GM21447 (cell line): ENCODE measurements at regions not wholly inside any gene's neighbourhood (a gene's known extent, or its start where the extent isn't known, plus 50 kb on each side); places are given as distances from the start of the nearest gene placed in this dataset.
"Not testable (repeated sequence)": the region's sequence is repeated elsewhere in the genome, so short reads cannot be mapped to it uniquely, and the experiment has no call there.

Source experiments
- ATAC-seq: cut with Tn5 transposase; IDR thresholded peaks from one replicate; pipeline ENCODE4 v1.9.1; 2021; ENCODE audit not compliant: unreplicated experiment

DNA sequence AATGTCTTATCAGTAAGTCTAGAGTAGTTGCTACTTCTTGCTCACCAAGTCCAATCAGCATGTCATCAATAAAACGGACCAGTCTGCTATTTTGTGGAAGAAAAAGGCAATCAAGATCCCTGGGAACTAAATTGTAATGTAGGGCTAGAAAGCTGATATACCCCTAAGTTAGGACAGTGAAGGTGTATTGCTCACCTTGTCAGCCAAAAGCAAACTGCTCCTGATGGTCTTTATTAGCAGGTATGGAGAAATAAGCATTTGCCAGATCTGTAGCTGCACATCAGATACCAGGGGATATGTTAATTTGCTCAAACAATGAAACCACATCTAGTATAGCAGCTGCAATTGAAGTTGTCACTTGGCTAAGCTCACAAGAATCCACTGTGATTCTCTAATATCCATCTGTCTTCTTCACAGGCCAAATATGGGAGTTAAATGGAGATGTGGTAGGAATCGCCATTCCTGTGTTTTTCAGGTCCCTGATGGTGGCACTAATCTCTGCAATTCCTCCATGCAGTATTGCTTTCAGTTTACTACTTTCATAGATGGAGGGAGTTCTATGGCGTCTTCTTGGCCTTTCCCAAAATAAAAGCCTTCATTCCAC, 75.0 kb downstream of the TMEM237 start:
- ATAC-seq, result no peak

DNA sequence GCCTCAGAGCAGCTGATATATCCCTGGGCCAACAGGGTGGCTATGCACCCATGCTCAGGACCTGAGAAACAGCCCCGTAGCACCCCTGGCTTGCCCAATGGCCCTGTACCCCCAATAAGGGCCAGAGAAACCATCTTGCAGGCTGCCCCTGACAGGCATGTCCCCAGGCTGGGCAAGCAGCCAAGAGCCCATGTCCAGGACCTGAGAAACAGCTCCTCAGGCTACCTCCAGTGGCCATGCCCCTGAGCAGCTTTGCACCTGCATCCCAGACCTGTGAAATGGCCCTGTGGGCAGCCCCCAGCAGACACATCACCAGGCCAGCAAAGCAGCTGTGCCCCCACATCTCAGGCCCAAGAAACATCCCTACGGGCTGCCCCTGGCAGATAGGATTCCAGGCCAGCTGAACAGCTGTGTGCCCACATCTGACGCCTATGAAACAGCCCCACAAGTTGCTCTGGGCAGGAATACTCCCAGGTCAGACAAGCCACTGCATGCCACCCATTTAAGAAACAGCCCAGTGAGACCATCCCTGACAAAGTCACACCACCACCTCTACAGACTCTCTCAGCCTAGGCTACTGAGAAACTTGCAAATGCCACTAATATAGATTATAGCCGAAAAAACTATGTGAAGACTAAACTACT, 84.1 kb downstream of the TMEM237 start:
- ATAC-seq, result no peak

DNA sequence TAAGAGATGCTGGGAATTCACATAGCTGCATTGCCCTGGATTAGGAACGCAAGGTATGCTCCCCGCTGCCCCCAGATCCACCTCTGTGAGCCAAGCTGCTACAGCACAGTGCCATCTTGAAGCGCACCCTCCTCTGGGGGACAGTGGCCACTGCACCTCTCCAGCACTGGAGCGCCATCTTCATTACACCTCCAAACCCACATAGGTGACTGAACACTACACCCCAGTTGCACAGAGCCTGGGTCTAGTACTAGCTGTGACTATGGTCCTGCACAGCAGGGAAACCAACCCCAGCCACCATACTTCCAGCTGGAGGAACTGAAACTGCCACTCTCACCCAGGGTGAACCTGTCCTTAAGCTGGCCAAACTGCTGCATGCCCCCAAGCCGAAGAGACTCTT, 84.6 kb downstream of the TMEM237 start:
- no peak for ATAC-seq

DNA sequence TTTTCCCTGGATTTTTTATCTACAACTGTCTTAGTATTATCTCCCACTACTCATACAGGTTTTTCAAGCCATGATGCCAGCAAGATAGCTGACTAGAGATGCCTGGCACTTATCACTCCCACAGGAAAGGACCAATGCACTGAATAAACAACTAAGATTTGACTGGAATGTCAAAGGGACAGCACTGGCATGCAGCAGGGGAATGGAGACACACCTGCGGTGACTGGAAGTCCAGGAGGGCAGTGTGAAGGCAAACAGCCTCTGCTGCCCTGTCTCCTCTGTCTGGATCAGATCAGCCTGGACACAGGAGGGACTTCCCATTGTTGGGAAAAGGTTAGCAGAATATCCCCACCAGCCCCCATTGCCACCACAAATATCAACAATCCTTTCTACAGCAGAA, 85.1 kb downstream of the TMEM237 start:
- no peak for ATAC-seq

DNA sequence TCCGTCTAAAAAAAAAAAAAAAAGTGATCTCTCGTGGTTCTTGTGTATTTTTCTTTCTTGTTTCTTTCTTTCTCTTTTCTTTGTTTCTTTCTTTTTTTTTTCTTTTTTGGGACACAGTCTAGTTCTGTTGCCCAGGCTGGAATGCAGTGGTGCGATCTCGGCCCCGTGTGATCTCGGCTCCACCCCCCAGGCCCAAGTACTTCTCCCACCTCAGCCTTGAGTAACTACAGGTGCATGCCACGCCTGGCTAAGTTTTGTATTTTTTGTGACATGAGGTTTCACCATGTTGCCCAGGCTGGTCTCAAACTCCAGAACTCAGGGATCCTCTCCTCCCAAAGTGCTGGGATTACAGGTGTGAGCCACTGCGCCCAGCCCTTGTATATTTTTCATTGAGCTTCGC, 91.4 kb downstream of the TMEM237 start:
- ATAC-seq, result no peak

DNA sequence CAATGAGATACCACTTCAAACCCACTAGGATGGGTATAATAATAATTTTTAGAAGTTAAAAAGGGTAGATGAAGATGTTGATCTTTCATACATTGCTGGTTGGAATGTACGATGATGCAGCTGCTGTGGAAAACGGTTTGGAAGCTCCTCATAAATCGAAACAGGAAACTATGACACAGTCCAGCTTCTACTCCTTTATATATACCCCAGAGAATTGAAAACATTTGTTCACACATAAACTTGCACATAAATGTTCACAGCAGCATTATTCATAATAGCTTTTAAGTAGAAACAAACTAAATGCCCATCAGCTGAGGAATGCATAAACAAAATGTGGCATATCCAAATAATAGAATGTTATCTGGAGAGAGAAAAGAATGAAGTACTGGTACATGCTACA, 95.0 kb downstream of the STRADB start:
- no peak for ATAC-seq

DNA sequence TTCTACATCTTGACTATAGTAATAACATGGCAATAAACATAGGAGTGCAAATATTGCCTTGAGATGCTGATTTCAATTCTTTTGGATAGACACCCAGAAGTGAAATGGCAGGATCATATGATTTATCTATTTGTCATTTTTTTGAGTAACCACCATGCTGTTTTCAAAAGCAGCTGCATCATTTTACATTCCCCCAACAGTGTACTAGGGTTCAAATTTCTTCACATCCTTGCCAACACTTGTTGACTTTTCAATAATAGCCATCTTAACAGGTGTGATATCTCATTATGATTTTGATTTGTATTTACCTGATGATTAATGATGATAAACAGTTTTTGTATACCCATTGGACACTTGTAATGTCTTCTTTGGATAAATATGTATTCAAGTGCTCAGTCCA, 90.8 kb downstream of the STRADB start:
- no peak for ATAC-seq

DNA sequence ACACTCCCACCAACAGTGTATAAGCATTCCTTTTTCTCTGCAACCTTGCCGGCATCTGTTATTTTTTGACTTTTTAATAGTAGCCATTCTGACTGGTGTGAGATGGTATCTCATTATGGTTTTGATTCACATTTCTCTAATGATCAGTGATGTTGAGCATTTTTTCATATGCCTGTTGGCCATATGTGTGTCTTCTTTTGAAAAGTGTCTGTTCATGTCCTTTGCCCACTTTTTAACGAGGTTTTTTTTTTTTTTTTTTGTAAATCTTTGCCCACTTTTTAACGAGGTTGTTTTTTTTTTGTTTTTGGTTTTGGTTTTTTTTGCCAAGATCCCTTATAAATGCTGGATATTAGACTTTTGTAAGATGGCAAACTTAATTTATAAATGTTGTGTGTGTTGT, 87.7 kb downstream of the STRADB start:
- not testable (repeated sequence) for ATAC-seq

DNA sequence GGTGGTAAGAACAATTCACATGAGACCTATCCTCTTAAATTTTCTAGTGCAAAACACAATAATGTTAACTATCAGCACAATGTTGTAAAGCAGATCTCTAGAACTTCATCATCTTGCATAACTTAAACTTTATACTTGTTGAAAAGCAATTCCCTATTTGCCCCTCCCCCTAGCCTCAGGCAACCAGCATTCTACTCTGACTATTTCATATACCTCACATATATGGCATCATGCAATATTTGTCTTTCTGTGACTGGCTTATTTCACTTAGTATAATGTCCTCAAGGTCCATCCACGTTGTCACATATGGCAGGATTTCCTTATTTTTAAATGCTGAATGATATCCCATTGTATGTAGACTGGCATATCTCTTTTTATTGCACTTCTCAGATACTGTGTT, 86.5 kb downstream of the STRADB start:
- ATAC-seq, result no peak

DNA sequence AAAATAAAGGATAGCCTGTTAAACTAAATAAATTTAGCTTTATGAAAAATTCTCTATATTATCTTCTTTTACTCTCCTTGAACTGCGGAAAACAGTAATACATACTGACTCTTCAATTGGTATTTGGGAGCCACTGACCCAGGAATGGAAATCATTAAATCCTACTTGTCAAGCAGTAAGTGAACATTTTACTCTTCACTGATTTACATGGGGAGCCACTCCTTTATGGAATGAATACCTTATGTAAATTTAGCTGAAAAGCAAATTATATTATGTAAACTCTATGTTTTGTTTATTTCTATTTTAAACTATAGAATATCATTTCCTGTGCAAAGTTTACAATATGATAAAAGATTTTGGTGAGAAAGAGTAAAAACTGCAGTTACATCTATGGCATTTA, 85.2 kb downstream of the STRADB start:
- no peak for ATAC-seq

DNA sequence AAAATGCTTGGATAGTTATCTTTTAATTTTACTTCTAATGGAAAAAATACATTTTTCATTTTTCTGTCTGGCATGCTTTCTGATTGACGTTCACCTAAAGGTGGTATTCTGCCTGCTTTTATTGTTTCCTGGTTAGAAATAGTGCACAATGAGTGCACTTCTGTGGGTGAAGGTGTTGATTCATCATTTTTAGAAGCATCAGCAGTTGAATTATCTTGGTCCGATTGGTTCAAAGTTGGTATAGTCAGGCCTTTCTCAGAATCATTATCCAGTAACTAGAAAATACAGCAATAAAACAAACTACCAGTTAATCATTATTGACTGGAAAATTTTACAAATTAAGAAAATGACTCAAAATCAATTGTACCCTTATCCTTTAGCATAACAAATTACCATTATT, 84.5 kb downstream of the STRADB start:
- no peak for ATAC-seq

DNA sequence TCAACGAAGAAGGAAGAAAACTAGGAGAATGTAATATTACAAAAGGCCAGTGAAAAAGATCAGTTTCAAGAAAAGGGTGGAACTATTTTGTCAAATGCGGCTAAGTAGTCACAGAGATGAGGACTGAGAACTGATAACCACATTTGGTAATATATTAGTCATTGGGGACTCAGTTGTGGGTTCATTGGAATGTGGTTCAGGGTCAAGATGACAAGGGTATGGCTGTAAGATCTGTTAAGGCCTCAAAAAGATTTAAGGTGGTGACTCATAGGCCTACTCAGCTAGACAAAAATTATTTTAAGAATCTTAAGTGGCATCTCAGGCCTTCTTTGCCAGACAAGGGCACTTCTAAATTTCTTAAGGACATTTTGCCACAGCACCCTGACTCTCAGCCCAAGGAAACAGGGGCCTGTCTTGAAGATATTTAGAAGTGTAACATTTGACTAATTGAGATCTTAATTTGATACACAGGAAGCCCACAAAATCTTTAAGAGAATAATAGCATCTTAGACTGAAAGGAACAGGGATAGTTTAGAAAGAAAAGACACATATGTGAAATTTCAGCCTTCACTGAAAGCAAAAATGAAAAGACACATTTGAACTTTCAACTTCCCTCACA, 81.3 kb downstream of the STRADB start:
- ATAC-seq, result peak; percentile 97
